ENCODE measurements at regions not wholly inside any gene's neighbourhood (a gene's known extent, or its start where the extent isn't known, plus 50 kb on each side); places are given as distances from the start of the nearest gene placed in this dataset.
"Not testable (repeated sequence)": the region's sequence is repeated elsewhere in the genome, so short reads cannot be mapped to it uniquely, and the experiment has no call there.

DNA sequence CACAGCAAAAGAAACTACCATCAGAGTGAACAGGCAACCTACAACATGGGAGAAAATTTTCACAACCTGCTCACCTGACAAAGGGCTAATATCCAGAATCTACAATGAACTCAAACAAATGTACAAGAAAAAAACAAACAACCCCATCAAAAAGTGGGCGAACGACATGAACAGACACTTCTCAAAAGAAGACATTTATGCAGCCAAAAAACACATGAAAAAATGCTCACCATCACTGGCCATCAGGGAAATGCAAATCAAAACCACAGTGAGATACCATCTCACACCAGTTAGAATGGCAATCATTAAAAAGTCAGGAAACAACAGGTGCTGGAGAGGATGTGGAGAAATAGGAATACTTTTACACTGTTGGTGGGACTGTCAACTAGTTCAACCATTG lies 207.8 kb downstream of the USP6NL start:
- Mint-ChIP-seq H3K27ac (peak overlapping the region; percentile 43), H3K9me3 (peaks cover 12% of the 10 kb centered on the region), H3K4me1 (peaks cover 72% of the 10 kb centered on the region)
- not testable (repeated sequence) for ATAC-seq, H3K4me3 Mint-ChIP-seq, H3K36me3 Mint-ChIP-seq, H3K27me3 Mint-ChIP-seq

- Mint-ChIP-seq H3K4me1 (peaks cover 66% of the 10 kb centered on the region), H3K4me3 (peak overlapping the region; percentile 41), H3K36me3 (peaks cover 6% of the 10 kb centered on the region), H3K9me3 (peaks cover 12% of the 10 kb centered on the region), H3K27ac (peak overlapping the region; percentile 43), H3K27me3 (no peaks in the 10 kb centered on the region)
- peak; percentile 87 for ATAC-seq
Measured at GRCh38 chr10:11403116-11403515, 208.3 kb downstream of the USP6NL start.

DNA sequence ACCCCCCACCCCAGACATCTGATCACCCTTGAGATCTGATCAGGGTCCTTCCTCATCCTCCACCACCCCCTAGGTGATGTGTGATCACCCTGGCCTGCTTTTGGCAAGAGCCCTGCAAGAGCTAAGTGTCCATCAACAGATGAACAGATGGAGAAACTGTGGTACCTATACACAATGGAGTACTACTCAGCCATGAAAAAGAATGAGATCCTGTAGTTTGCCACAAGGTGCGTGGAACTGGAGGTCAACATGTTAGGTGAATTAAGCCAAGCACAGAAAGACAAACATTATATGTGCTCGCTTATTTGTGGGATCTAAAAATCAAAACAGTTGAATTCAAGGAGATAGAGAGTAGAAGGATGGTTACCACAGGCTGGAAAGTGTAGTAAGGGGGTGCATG lies 209.1 kb downstream of the USP6NL start:
- peaks cover 59% of the 10 kb centered on the region for H3K4me1 Mint-ChIP-seq
- H3K9me3 Mint-ChIP-seq = peaks cover 10% of the 10 kb centered on the region
- peak overlapping the region; percentile 43 for H3K27ac Mint-ChIP-seq
- H3K36me3 Mint-ChIP-seq = peaks cover 4% of the 10 kb centered on the region
- no peak overlapping the region for H3K4me3 Mint-ChIP-seq
- no peak for ATAC-seq
- no peaks in the 10 kb centered on the region for H3K27me3 Mint-ChIP-seq

GRCh38 chr10:11401264-11402235 lies 209.9 kb downstream of the USP6NL start:
- Mint-ChIP-seq H3K4me1 (peaks cover 51% of the 10 kb centered on the region), H3K9me3 (peaks cover 4% of the 10 kb centered on the region), H3K4me3 (no peak overlapping the region), H3K36me3 (no peaks in the 10 kb centered on the region), H3K27ac (peak overlapping the region; percentile 43), H3K27me3 (no peaks in the 10 kb centered on the region)
- ATAC-seq = no peak

DNA sequence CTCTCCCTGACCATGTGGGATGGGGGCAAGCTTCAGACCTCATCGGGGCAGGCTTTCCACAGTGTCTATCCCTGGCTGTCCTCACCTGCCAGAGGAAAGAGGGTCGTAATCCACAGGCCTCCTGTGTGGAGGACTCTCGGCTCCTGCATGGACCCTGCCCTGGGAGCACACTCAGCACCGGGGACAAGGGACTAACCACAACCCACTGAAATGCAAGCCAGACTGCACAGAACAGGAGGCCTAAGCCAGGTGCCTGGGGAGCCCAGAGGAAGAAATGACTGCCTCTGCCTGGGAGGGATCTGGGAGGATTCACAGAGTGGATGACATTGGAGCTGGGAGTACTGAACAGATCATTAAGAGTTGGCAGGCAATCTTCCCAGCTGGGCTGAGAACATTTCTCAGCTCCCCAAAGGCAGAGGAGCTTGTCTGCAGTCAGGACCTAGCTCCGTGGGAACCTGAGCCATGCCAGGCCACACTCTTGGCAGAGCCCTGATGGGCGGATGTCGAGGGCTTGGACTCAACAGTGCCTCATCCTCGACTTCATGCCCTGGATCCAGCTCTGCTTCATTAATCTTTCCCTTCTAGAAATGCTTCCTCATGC lies 213.4 kb downstream of the USP6NL start:
- Mint-ChIP-seq H3K27me3 (peaks cover 4% of the 10 kb centered on the region), H3K36me3 (no peaks in the 10 kb centered on the region), H3K4me3 (no peak overlapping the region), H3K4me1 (peaks cover 30% of the 10 kb centered on the region), H3K9me3 (peaks cover 3% of the 10 kb centered on the region), H3K27ac (no peak overlapping the region)
- ATAC-seq = peak; percentile 43

- H3K4me3 Mint-ChIP-seq = no peak overlapping the region
- peaks cover 11% of the 10 kb centered on the region for H3K27me3 Mint-ChIP-seq
Measured at GRCh38 chr10:11397077-11397965, 214.1 kb downstream of the USP6NL start.

GRCh38 chr10:11396311-11396955 lies 215.0 kb downstream of the USP6NL start:
- H3K27ac Mint-ChIP-seq = no peak overlapping the region
- H3K27me3 Mint-ChIP-seq = peaks cover 11% of the 10 kb centered on the region
- H3K9me3 Mint-ChIP-seq = no peaks in the 10 kb centered on the region
- H3K36me3 Mint-ChIP-seq = no peaks in the 10 kb centered on the region
- no peak for ATAC-seq
- peaks cover 13% of the 10 kb centered on the region for H3K4me1 Mint-ChIP-seq
- H3K4me3 Mint-ChIP-seq = no peak overlapping the region

More at GRCh38 chr10:11397077-11397965, 214.1 kb downstream of the USP6NL start:
- peaks cover under 1% of the 10 kb centered on the region for H3K9me3 Mint-ChIP-seq
- no peak overlapping the region for H3K27ac Mint-ChIP-seq
- peaks cover 22% of the 10 kb centered on the region for H3K4me1 Mint-ChIP-seq
- H3K36me3 Mint-ChIP-seq = no peaks in the 10 kb centered on the region
- ATAC-seq = no peak

DNA sequence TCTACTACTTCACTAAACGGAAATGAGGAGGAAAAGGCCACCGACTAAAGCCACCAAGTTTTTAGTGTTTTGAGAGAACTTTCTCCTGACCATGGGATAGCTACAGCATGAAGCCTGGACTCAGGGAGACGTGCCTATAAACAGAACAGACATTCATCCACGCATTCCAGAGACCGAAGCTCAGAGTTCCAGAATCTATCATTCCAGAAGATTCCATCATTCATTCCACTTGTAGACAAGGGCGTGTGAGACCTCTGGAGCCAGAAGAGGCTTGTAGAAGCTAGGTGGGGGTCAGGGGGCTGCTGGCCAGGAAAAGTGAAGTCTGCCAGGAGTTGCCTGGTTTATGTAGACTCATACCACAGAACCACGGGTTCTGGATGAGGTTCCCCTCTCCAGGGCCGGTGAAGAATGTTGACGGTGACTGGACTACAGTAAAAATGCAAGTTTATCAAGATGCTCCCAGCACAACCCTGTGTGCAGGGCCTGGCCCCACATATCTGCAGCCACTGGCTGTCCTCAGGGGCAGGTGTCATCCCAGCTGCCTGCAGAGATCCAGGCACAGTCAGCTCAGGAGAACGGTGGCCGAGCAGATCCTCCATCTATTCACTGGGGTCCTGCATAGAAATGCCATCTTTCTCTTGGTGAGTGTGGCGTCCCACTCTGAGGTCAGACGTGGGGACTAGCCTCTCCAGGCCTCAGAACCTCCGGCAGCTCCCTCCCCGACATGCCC lies 215.7 kb downstream of the USP6NL start:
- H3K36me3 Mint-ChIP-seq = no peaks in the 10 kb centered on the region
- no peak for ATAC-seq
- no peaks in the 10 kb centered on the region for H3K9me3 Mint-ChIP-seq
- peaks cover 7% of the 10 kb centered on the region for H3K4me1 Mint-ChIP-seq
- H3K4me3 Mint-ChIP-seq = no peak overlapping the region
- H3K27me3 Mint-ChIP-seq = peaks cover 11% of the 10 kb centered on the region
- no peak overlapping the region for H3K27ac Mint-ChIP-seq

DNA sequence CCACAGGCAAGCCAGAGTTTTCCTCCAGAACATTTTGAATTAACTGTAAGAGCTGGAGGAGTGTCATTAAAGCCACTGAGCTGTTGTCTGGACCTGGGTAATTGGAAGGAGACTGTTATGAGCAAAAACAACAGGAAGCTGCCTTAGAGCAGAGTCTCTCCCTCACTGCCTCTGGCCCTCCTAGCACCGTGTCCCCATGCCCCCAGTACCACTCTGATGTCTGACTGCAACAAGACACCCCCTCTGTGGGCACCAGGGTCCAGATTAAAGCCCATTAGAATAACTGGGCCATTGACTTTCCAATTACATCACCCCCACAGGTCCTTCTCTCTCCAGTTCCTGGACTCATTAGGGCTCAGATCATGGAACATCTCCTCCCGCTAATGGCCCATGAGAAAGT lies 216.3 kb downstream of the USP6NL start:
- Mint-ChIP-seq H3K27ac (no peak overlapping the region), H3K27me3 (peaks cover 11% of the 10 kb centered on the region), H3K4me3 (no peak overlapping the region), H3K9me3 (no peaks in the 10 kb centered on the region), H3K4me1 (peaks cover 1% of the 10 kb centered on the region), H3K36me3 (no peaks in the 10 kb centered on the region)
- no peak for ATAC-seq

GRCh38 chr10:11393858-11394257 lies 217.6 kb downstream of the USP6NL start:
- Mint-ChIP-seq H3K36me3 (no peaks in the 10 kb centered on the region), H3K9me3 (no peaks in the 10 kb centered on the region), H3K4me1 (no peaks in the 10 kb centered on the region), H3K4me3 (no peak overlapping the region), H3K27me3 (peaks cover 11% of the 10 kb centered on the region), H3K27ac (no peak overlapping the region)
- ATAC-seq = no peak

DNA sequence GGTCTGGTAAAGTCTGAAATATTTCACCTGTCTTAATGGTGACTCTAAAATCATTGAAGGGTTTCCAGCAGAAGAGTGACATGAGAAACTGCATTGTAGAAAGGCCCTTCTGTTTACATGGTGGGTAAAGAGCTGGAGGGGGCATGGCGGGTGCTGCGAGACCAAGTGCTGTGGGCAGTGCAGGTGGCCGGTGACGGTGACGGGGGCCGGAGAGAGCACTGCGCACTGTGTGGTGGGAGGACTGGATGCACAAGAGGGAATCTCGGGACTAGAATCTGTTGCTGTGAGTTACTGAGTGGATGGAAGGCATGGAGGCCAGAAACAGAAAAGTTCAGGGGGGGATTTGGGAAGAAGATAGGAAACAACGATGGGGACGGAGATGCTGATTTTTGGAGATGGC lies 218.7 kb downstream of the USP6NL start:
- ATAC-seq = no peak
- Mint-ChIP-seq H3K36me3 (no peaks in the 10 kb centered on the region), H3K27ac (no peak overlapping the region), H3K4me1 (no peaks in the 10 kb centered on the region), H3K27me3 (peaks cover 11% of the 10 kb centered on the region), H3K4me3 (no peak overlapping the region), H3K9me3 (no peaks in the 10 kb centered on the region)

GRCh38 chr10:11388996-11389395 lies 222.5 kb downstream of the USP6NL start:
- Mint-ChIP-seq H3K4me3 (no peak overlapping the region), H3K27me3 (peaks cover 11% of the 10 kb centered on the region), H3K36me3 (peaks cover 5% of the 10 kb centered on the region), H3K4me1 (peaks cover 14% of the 10 kb centered on the region), H3K27ac (no peak overlapping the region), H3K9me3 (peaks cover 8% of the 10 kb centered on the region)
- ATAC-seq = no peak

DNA sequence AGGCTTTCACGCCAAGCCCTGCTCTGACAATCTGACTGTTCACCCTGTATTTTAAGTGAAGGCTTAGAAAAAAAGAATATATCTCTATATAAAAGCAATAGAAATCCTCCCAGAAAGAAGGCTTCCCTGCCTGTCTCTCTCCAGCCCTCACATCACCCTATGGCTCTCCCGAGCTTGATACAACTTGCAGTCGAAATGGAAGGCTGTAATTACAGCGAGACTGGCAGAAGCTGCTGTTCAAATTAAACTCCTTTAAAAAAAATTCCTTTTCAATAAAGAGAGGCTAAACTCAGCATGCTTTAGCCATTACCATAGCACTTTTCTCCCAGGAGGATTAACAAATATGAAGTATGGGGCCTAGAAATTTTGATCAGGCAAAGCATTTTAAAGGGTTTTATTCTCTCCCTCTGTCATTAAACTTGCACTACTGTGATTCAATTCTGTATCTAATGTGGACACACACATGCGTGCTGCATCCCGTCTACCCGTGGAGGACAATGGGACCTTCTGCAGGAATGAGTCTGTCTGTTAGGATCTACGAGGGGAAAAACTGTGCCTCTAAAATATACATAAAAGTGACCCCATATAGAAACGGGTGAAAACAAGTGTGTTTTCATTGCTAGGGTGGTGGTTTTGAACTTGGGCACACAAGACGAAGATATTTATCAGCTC lies 223.8 kb downstream of the USP6NL start:
- peaks cover 3% of the 10 kb centered on the region for H3K27me3 Mint-ChIP-seq
- H3K4me3 Mint-ChIP-seq = no peak overlapping the region
- peaks cover 7% of the 10 kb centered on the region for H3K36me3 Mint-ChIP-seq
- H3K4me1 Mint-ChIP-seq = peaks cover 15% of the 10 kb centered on the region
- H3K27ac Mint-ChIP-seq = no peak overlapping the region
- H3K9me3 Mint-ChIP-seq = peaks cover 10% of the 10 kb centered on the region
- ATAC-seq = no peak

GRCh38 chr10:11387044-11387443 lies 224.4 kb downstream of the USP6NL start:
- H3K27me3 Mint-ChIP-seq = no peaks in the 10 kb centered on the region
- no peak overlapping the region for H3K4me3 Mint-ChIP-seq
- no peak for ATAC-seq
- H3K27ac Mint-ChIP-seq = no peak overlapping the region
- H3K9me3 Mint-ChIP-seq = peaks cover 10% of the 10 kb centered on the region
- peaks cover 7% of the 10 kb centered on the region for H3K36me3 Mint-ChIP-seq
- H3K4me1 Mint-ChIP-seq = peaks cover 15% of the 10 kb centered on the region
